ENCODE measurements at regions not wholly inside any gene's neighbourhood (a gene's known extent, or its start where the extent isn't known, plus 50 kb on each side); places are given as distances from the start of the nearest gene placed in this dataset.
A peak's percentile ranks its signal among the peaks of the same experiment; 100 is the strongest.
"Not testable (repeated sequence)": the region's sequence is repeated elsewhere in the genome, so short reads cannot be mapped to it uniquely, and the experiment has no call there.

DNA sequence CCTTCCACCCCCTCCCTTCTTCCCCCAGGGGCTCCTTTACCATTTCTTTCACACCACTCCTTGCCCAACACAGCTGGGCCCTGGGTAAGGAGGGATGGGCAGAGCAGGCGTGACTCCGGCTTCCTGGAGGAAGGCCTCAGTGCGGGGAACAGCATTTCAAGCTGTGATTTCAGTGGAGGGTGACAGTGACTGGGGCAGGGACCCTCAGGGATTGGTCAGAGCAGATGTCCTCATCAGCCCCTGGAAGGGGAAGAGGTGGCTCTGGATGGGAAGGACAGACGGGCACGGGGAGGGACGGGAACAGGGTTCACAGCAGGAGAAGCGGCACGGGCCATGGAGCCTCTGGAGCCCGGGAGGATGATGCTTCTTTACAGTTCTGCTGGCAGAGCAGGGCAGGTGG, 130.8 kb upstream of the TWIST2 start:
- H3K4me1 ChIP-seq (ENCODE audit: insufficient read depth, poor library complexity, severe bottlenecking), result peaks cover 11% of the 10 kb centered on the region
- no peak for DNase-seq (ENCODE audit: low spot score)
- H3K27me3 ChIP-seq (ENCODE audit: insufficient read depth, poor library complexity, severe bottlenecking), result no peaks in the 10 kb centered on the region

DNA sequence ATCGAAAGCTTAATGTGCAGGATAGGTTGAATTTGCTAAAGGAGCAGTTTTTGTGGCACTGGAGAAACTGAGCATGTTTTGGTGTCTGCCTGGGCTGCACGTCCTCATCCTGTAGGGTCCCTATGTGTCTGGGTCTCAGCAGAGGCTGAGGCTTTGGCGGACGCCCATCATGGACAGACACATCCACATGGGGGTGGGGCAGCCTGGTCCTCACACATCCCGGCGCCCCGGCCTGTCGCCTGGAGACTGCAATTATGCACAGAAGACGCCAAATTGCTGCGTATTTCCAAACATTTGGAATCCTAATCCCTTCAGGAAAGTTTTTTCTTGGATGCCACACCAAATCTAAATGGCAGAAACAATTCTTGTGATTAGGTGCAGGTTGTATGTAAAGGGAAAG, 128.2 kb upstream of the TWIST2 start:
- no peak for TF ChIP-seq CTCF (IDR thresholded peaks at IDR 0.05; ENCODE audit: poor library complexity, severe bottlenecking)
- Histone ChIP-seq H3K4me3 (ENCODE audit: severe bottlenecking) (no peak overlapping the region), H3K27me3 (ENCODE audit: insufficient read depth, poor library complexity, severe bottlenecking) (no peaks in the 10 kb centered on the region), H3K27ac (ENCODE audit: poor library complexity, severe bottlenecking) (peak overlapping the region; percentile 73), H3K9me3 (ENCODE audit: severe bottlenecking) (no peaks in the 10 kb centered on the region), H3K36me3 (ENCODE audit: low read depth) (no peaks in the 10 kb centered on the region), H3K4me1 (ENCODE audit: insufficient read depth, poor library complexity, severe bottlenecking) (peaks cover 11% of the 10 kb centered on the region)
- DNase-seq (ENCODE audit: low spot score) (no peak), ATAC-seq (ENCODE audit: low read depth) (no peak)

More for the DNA sequence above, 130.8 kb upstream of the TWIST2 start:
- Histone ChIP-seq H3K36me3 (ENCODE audit: low read depth) (no peaks in the 10 kb centered on the region), H3K4me3 (ENCODE audit: severe bottlenecking) (no peak overlapping the region), H3K9me3 (ENCODE audit: severe bottlenecking) (no peaks in the 10 kb centered on the region), H3K27ac (ENCODE audit: poor library complexity, severe bottlenecking) (no peak overlapping the region)
- no peak for TF ChIP-seq CTCF (IDR thresholded peaks at IDR 0.05; ENCODE audit: poor library complexity, severe bottlenecking)
- no peak for ATAC-seq (ENCODE audit: low read depth)

DNA sequence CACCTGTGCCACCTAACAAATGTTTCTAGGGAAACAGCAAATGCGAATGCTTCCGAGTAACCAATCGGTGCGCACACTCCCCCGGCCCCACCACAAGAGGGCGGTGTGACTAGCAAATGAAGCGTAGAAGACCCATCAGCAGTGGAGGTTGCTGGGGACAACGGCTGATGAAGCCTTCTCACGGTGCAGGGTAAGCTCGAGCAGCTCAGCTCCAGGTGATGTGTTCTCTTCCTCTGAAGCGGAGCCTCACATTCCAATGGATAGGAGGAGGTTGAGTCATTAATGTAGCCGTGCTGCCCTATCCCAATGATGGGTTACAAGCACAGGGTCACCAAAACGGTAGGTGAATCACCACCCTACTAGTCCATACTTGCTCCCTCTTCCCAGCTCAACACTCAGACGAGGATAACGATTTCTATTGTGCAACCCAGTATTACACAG, 127.6 kb upstream of the TWIST2 start:
- ATAC-seq (ENCODE audit: low read depth), result peak; percentile 99
- Histone ChIP-seq H3K27me3 (ENCODE audit: insufficient read depth, poor library complexity, severe bottlenecking) (no peaks in the 10 kb centered on the region), H3K4me3 (ENCODE audit: severe bottlenecking) (no peak overlapping the region), H3K36me3 (ENCODE audit: low read depth) (no peaks in the 10 kb centered on the region), H3K4me1 (ENCODE audit: insufficient read depth, poor library complexity, severe bottlenecking) (peaks cover 11% of the 10 kb centered on the region), H3K9me3 (ENCODE audit: severe bottlenecking) (no peaks in the 10 kb centered on the region), H3K27ac (ENCODE audit: poor library complexity, severe bottlenecking) (peak overlapping the region; percentile 73)
- peak; percentile 91 for TF ChIP-seq CTCF (IDR thresholded peaks at IDR 0.05; ENCODE audit: poor library complexity, severe bottlenecking)
- DNase-seq (ENCODE audit: low spot score), result peak; percentile 96

DNA sequence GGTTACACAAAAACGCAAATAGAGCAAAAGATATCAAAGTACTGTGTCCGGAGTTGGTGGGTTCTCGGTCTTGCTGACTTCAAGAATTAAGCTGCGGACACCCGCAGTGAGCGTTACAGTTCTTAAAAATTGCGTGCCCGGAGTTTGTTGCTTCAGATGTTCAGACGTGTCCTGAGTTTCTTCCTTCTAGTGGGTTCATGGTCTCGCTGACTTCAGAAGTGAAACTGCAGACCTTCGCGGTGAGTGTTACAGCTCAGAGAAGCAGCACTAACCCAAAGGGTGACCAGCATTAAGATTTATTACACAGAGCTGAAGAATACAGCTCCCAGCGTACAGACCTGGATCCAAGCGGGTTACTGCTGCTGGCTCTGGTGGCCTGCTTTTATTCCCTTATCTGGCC, 125.7 kb upstream of the TWIST2 start:
- no peaks in the 10 kb centered on the region for H3K27me3 ChIP-seq (ENCODE audit: insufficient read depth, poor library complexity, severe bottlenecking)
- no peak overlapping the region for H3K27ac ChIP-seq (ENCODE audit: poor library complexity, severe bottlenecking)
- H3K4me3 ChIP-seq (ENCODE audit: severe bottlenecking), result no peak overlapping the region
- H3K4me1 ChIP-seq (ENCODE audit: insufficient read depth, poor library complexity, severe bottlenecking), result peaks cover 14% of the 10 kb centered on the region
- ATAC-seq (ENCODE audit: low read depth), result no peak
- H3K36me3 ChIP-seq (ENCODE audit: low read depth), result no peaks in the 10 kb centered on the region
- DNase-seq (ENCODE audit: low spot score), result no peak
- H3K9me3 ChIP-seq (ENCODE audit: severe bottlenecking), result no peaks in the 10 kb centered on the region
- TF ChIP-seq CTCF (IDR thresholded peaks at IDR 0.05; ENCODE audit: poor library complexity, severe bottlenecking), result no peak

GRCh38 chr2:238722883-238723282, 125.0 kb upstream of the TWIST2 start:
- no peaks in the 10 kb centered on the region for H3K36me3 ChIP-seq (ENCODE audit: low read depth)
- H3K4me3 ChIP-seq (ENCODE audit: severe bottlenecking), result no peak overlapping the region
- H3K27ac ChIP-seq (ENCODE audit: poor library complexity, severe bottlenecking), result no peak overlapping the region
- H3K27me3 ChIP-seq (ENCODE audit: insufficient read depth, poor library complexity, severe bottlenecking), result no peaks in the 10 kb centered on the region
- H3K4me1 ChIP-seq (ENCODE audit: insufficient read depth, poor library complexity, severe bottlenecking), result peaks cover 20% of the 10 kb centered on the region
- DNase-seq (ENCODE audit: low spot score), result no peak
- no peaks in the 10 kb centered on the region for H3K9me3 ChIP-seq (ENCODE audit: severe bottlenecking)
- no peak for ATAC-seq (ENCODE audit: low read depth)
- no peak for TF ChIP-seq CTCF (IDR thresholded peaks at IDR 0.05; ENCODE audit: poor library complexity, severe bottlenecking)

DNA sequence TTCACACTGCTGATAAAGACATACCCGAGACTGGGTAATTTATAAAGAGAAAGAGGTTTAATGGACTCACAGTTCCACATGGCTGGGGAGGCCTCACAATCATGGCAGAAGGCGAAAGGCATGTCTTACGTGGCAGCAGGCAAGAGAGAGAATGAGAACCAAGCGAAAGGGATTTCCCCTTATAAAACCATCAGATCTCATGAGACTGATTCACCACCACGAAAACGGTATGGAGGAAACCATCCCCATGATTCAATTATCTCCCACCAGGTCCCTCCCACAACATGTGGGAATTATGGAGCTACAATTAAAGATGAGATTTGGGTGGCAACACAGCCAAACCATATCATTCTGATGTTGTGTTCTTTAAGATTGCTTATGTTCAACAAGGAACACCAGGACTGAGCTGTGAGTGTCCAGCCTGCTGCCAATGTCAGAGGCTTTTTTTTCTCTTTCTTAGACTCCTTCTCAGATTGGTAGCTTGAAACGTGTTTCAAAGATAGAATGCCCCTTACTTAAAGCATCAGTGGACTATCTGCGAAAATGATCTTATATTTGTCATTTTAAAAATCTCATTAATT, 124.1 kb upstream of the TWIST2 start:
- H3K9me3 ChIP-seq (ENCODE audit: severe bottlenecking); H3K36me3 ChIP-seq (ENCODE audit: low read depth); H3K27ac ChIP-seq (ENCODE audit: poor library complexity, severe bottlenecking); H3K4me3 ChIP-seq (ENCODE audit: severe bottlenecking); ATAC-seq (ENCODE audit: low read depth); DNase-seq (ENCODE audit: low spot score); H3K27me3 ChIP-seq (ENCODE audit: insufficient read depth, poor library complexity, severe bottlenecking): not testable (repeated sequence)
- H3K4me1 ChIP-seq (ENCODE audit: insufficient read depth, poor library complexity, severe bottlenecking), result peaks cover 27% of the 10 kb centered on the region

Data from RWPE2 (cell line).